Fibroblast of mammary gland (primary cell): ENCODE measurements at regions not wholly inside any gene's neighbourhood (a gene's known extent, or its start where the extent isn't known, plus 50 kb on each side); places are given as distances from the start of the nearest gene placed in this dataset.

ENCODE experiments used
- DNase-seq: peaks from one replicate; pipeline ENCODE4 v3.0.0-alpha.2; 2010; ENCODE audit warnings: low read depth
- H3K4me3 ChIP-seq: 2 replicates; pipeline ENCODE4 v1.5.1; 2011; ENCODE audit warnings: low read depth, mild to moderate bottlenecking, low read length, moderate library complexity; ENCODE audit not compliant: control insufficient read depth
- CTCF ChIP-seq: conservative IDR thresholded peaks from 2 replicates; pipeline ENCODE4 v1.5.1; 2011; ENCODE audit warnings: low read depth, low read length, inconsistent platforms; ENCODE audit not compliant: control insufficient read depth, insufficient read depth

- DNase-seq: no peak
- H3K4me3 ChIP-seq: no peak overlapping the region
- no peak for TF ChIP-seq CTCF
These were observed 59.4 kb upstream of the RBPJ start for GRCh38 chr4:26261405-26261804.

DNA sequence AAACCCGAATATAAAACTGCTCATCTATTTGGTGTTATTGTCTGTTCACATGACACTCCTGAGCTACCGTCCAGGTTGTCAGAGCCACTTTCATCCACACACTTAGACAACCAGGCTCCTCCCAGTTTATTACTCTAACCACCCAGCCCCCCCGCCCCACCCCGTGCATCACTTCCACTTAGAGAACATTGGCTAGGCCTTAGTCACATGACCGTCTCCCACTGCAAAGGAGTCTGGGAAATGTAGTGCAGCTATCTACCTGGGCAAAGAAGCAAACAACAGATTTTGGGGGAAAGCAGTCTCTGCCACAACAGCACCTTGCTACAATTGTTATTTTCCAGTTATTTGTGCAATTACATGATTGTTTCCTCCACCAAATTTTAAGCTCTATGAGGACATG lies 57.6 kb upstream of the RBPJ start:
- H3K4me3 ChIP-seq: no peak overlapping the region
- DNase-seq: no peak

GRCh38 chr4:26264109-26264508 lies 56.7 kb upstream of the RBPJ start:
- H3K4me3 ChIP-seq: no peak overlapping the region
- TF ChIP-seq CTCF: no peak
- DNase-seq: no peak

More for the DNA sequence above, 57.6 kb upstream of the RBPJ start:
- no peak for TF ChIP-seq CTCF

DNA sequence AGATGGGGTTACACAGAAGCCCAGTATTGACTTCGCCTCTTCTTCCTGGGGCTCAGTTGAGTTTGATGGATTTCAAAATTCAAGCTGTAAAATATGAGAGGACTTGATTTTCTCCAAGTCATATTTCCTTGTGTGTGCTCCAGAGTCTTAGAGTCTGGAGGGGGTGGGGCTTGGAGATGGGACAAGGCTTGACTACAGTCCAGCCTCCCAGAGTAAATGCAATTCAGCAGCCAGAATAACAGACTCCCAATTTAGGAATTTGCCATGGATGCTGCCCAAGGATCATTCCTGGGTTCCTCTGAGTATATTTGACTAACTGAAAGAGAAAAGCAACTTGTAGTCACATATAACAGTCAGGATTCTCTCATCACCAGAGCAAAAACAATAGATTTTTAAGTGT lies 53.7 kb upstream of the RBPJ start:
- no peak overlapping the region for H3K4me3 ChIP-seq
- TF ChIP-seq CTCF: no peak
- peak; percentile 30 for DNase-seq

GRCh38 chr4:26268246-26268645 lies 52.6 kb upstream of the RBPJ start:
- no peak for DNase-seq
- TF ChIP-seq CTCF: no peak

GRCh38 chr4:26269038-26269437 lies 51.8 kb upstream of the RBPJ start:
- no peak overlapping the region for H3K4me3 ChIP-seq
- no peak for DNase-seq
- no peak for TF ChIP-seq CTCF

More at GRCh38 chr4:26268246-26268645, 52.6 kb upstream of the RBPJ start:
- H3K4me3 ChIP-seq: no peak overlapping the region
